K562 (cell line): ENCODE measurements at regions not wholly inside any gene's neighbourhood (a gene's known extent, or its start where the extent isn't known, plus 50 kb on each side); places are given as distances from the start of the nearest gene placed in this dataset.

Experiments
- ATAC-seq: fragments of 200-7000 bp; cut with Tn5 transposase; 3 replicates; pipeline ENCODE4 v1.9.1; 2020; ENCODE audit warnings: moderate library complexity
- BruUV-seq: library from RNA; stranded (reverse); fragments of 400-500 nt; replicated peaks from 2 replicates; lab custom pipeline; 2021; lab: Mats Ljungman, UMichigan
- CTCF ChIA-PET: fragments of 300-600 bp; formaldehyde crosslinking; extraction: SDS; loops from one replicate; lab custom pipeline; 2021; ENCODE audit warnings: low intra/inter-chr PET ratio; lab: Yijun Ruan, JAX
- POLR2A ChIA-PET: fragments of 300-600, 350-650 bp; sonication (Branson Sonifier 250); formaldehyde crosslinking; extraction: SDS; loops from one replicate; lab custom pipeline; 2021; ENCODE audit warnings: antibody characterized with exemption, inconsistent platforms; lab: Yijun Ruan, JAX
- DNase-seq, 4 experiments: peaks; one replicate each; pipeline versions ENCODE4 v3.0.0 to v3.0.0-alpha.2; 2011 to 2018; ENCODE audit warnings: low spot score in 3 of 4, mixed read lengths in 3 of 4; ENCODE audit errors: extremely low read depth in 1 of 4
- FAIRE-seq: peaks from 2 replicates; lab custom pipeline; 2011; peaks lifted over from hg19 to GRCh38; lab: Jason Lieb, UNC
- H2AFZ ChIP-seq: 2 replicates; pipeline ENCODE4 v1.6.0; 2011; ENCODE audit warnings: low read depth, low read length, control low read depth, inconsistent platforms
- H3K27ac ChIP-seq: fragments of 200-600 bp; 3 replicates; pipeline ENCODE4 v1.8.0; 2011; ENCODE audit warnings: low read depth, mild to moderate bottlenecking, control low read depth, inconsistent platforms, low read length, moderate library complexity, mixed read lengths; ENCODE audit errors: extremely low read depth
- H3K27me3 ChIP-seq, 2 experiments: fragments of 300-600 bp in 1 of 2; 2 replicates in 1 of 2; 3 replicates in 1 of 2; pipeline versions ENCODE4 v1.6.0 to v1.8.0; 2011; ENCODE audit warnings: inconsistent platforms in 2 of 2, low read length in 2 of 2, mild to moderate bottlenecking in 1 of 2, mixed read lengths in 1 of 2, moderate library complexity in 1 of 2; ENCODE audit not compliant: control insufficient read depth in 2 of 2, insufficient read depth in 2 of 2
- H3K36me3 ChIP-seq: fragments of 300-600 bp; 3 replicates; pipeline ENCODE4 v1.8.0; 2011; ENCODE audit warnings: mild to moderate bottlenecking, low read length, inconsistent platforms; ENCODE audit not compliant: control insufficient read depth, insufficient read depth
- H3K4me1 ChIP-seq, 2 experiments: fragments of 200-600 bp in 1 of 2; replicated peaks in 1 of 2; 2 replicates in 1 of 2; 3 replicates in 1 of 2; pipeline versions ENCODE4 v1.5.1 to v1.8.0; 2011; ENCODE audit warnings: inconsistent platforms in 2 of 2, low read length in 2 of 2, mild to moderate bottlenecking in 1 of 2, mixed read lengths in 1 of 2, moderate library complexity in 1 of 2; ENCODE audit not compliant: control insufficient read depth in 2 of 2, insufficient read depth in 2 of 2
- H3K4me2 ChIP-seq: 2 replicates; pipeline ENCODE4 v1.6.1; 2011; ENCODE audit warnings: low read length, control low read depth, inconsistent platforms, mixed read lengths; ENCODE audit not compliant: insufficient read depth
- H3K4me3 ChIP-seq: fragments of 200-600 bp; sonication (generic), shearing (Covaris generic); 2 replicates; pipeline ENCODE4 v1.5.1; 2016; ENCODE audit warnings: control low read depth, inconsistent platforms
- H3K79me2 ChIP-seq: fragments of 200-600 bp; 3 replicates; pipeline ENCODE4 v1.8.0; 2011; ENCODE audit warnings: low read length, inconsistent platforms; ENCODE audit not compliant: control insufficient read depth, insufficient read depth
- H3K9ac ChIP-seq, 2 experiments: 2 replicates each; pipeline versions ENCODE4 v1.6.0 to v1.6.1; 2011; ENCODE audit warnings: low read depth in 2 of 2, low read length in 2 of 2, control low read depth in 1 of 2, inconsistent platforms in 1 of 2, mild to moderate bottlenecking in 1 of 2, mixed read lengths in 1 of 2; ENCODE audit not compliant: insufficient read depth in 1 of 2
- H3K9me1 ChIP-seq: one replicate; pipeline ENCODE4 v1.6.0; 2011; ENCODE audit warnings: inconsistent platforms, mild to moderate bottlenecking, low read length, moderate library complexity; ENCODE audit not compliant: control insufficient read depth, insufficient read depth
- H3K9me3 ChIP-seq: replicated peaks from 2 replicates; pipeline ENCODE4 v1.5.1; 2011; ENCODE audit warnings: low read depth, low read length, inconsistent platforms; ENCODE audit not compliant: control insufficient read depth, insufficient read depth
- H4K20me1 ChIP-seq: replicated peaks from 2 replicates; pipeline ENCODE4 v1.6.1; 2011; ENCODE audit warnings: low read length, inconsistent platforms, mixed read lengths; ENCODE audit not compliant: control insufficient read depth, insufficient read depth
- CAMTA2 ChIP-seq: fragments of 250-450 bp; sonication (Bioruptor Pico); conservative IDR thresholded peaks from 2 replicates; pipeline ENCODE4 v1.5.1; 2022
- ESRRA ChIP-seq: fragments of 450-650 bp; IDR thresholded peaks from 2 replicates; pipeline ENCODE4 v1.6.1; 2014; ENCODE audit warnings: low read depth, mild to moderate bottlenecking, moderate library complexity, borderline replicate concordance
- ETV1 ChIP-seq: fragments of 450-650 bp; conservative IDR thresholded peaks from 2 replicates; pipeline ENCODE4 v1.6.1; 2016; ENCODE audit warnings: missing genetic modification characterization, control low read depth, low read depth, missing compliant biosample characterization
- FOXJ3 ChIP-seq: sonication (generic); formaldehyde crosslinking; IDR thresholded peaks from 2 replicates; pipeline ENCODE4 v1.4.0; 2020; ENCODE audit warnings: mild to moderate bottlenecking, missing genetic modification reagents
- KAT2B ChIP-seq: IDR thresholded peaks from one replicate; pipeline ENCODE4 v1.6.1; 2012; ENCODE audit warnings: low read depth, mild to moderate bottlenecking, control low read depth, inconsistent platforms, low read length, moderate library complexity
- NCOA4 ChIP-seq: fragments of 450-650 bp; IDR thresholded peaks from 2 replicates; pipeline ENCODE4 v1.6.1; 2018; ENCODE audit warnings: mild to moderate bottlenecking; ENCODE audit not compliant: partially characterized antibody
- PBX2 ChIP-seq, 2 experiments: IDR thresholded peaks in 1 of 2; conservative IDR thresholded peaks in 1 of 2; 2 replicates each; pipeline ENCODE4 v1.6.1; 2016; ENCODE audit warnings: low read depth in 2 of 2, mild to moderate bottlenecking in 1 of 2, missing compliant biosample characterization in 1 of 2, missing genetic modification characterization in 1 of 2, moderate library complexity in 1 of 2
- PML ChIP-seq: IDR thresholded peaks from 2 replicates; pipeline ENCODE4 v1.6.1; 2012; ENCODE audit warnings: low read length, inconsistent platforms
- RB1 ChIP-seq: fragments of 450-650 bp; IDR thresholded peaks from 2 replicates; pipeline ENCODE4 v1.6.1; 2017; ENCODE audit warnings: low read depth, mild to moderate bottlenecking
- RBM17 ChIP-seq: fragments of 200-400 bp; formaldehyde crosslinking; IDR thresholded peaks from 2 replicates; pipeline ENCODE4 v1.6.1; 2017; ENCODE audit warnings: low read depth, mild to moderate bottlenecking, low read length, borderline replicate concordance
- RFX7 ChIP-seq: fragments of 250-450 bp; sonication (Bioruptor Pico); IDR thresholded peaks from 2 replicates; pipeline ENCODE4 v1.5.1; 2021; ENCODE audit warnings: mild to moderate bottlenecking
- USF1 ChIP-seq: sonication (generic); formaldehyde crosslinking; IDR thresholded peaks from 2 replicates; pipeline ENCODE4 v1.9.0; 2022; ENCODE audit warnings: mild to moderate bottlenecking, missing genetic modification reagents
- WHSC1 ChIP-seq: IDR thresholded peaks from one replicate; pipeline ENCODE4 v1.6.1; 2012; ENCODE audit warnings: low read length, control low read depth, inconsistent platforms
- XRCC3 ChIP-seq: fragments of 450-650 bp; IDR thresholded peaks from 2 replicates; pipeline ENCODE4 v1.6.1; 2017; ENCODE audit warnings: mild to moderate bottlenecking, moderate library complexity
- WGBS: fragments of 100-300 bp; shearing (Covaris generic); methylation state at CpG from one replicate; pipeline ENCODE4 v1.1.6; 2016; ENCODE audit warnings: low coverage, mixed read lengths; ENCODE audit not compliant: insufficient coverage; ENCODE audit errors: missing lambda C conversion rate; 5-methylcytosine and 5-hydroxymethylcytosine counted together
- in situ Hi-C: fragments of 300-500 bp; cut with MboI; formaldehyde crosslinking; loops from 4 replicates; pipeline ENCODE4 v1.15.0; 2018; ENCODE audit warnings: inconsistent platforms, mixed read lengths
- intact Hi-C: fragments of 100-400 bp; cut with micrococcal nuclease; formaldehyde crosslinking; loops from 2 replicates; pipeline ENCODE4 v1.14.2; 2022
- TF ChIP-seq, protein P1 (sequence below), 2 experiments: IDR thresholded peaks; 2 replicates each; pipeline ENCODE4 v1.6.1; 2012; ENCODE audit warnings: improper control_type of control experiment in 2 of 2, low read depth in 2 of 2, low read length in 2 of 2, borderline replicate concordance in 1 of 2

DNA sequence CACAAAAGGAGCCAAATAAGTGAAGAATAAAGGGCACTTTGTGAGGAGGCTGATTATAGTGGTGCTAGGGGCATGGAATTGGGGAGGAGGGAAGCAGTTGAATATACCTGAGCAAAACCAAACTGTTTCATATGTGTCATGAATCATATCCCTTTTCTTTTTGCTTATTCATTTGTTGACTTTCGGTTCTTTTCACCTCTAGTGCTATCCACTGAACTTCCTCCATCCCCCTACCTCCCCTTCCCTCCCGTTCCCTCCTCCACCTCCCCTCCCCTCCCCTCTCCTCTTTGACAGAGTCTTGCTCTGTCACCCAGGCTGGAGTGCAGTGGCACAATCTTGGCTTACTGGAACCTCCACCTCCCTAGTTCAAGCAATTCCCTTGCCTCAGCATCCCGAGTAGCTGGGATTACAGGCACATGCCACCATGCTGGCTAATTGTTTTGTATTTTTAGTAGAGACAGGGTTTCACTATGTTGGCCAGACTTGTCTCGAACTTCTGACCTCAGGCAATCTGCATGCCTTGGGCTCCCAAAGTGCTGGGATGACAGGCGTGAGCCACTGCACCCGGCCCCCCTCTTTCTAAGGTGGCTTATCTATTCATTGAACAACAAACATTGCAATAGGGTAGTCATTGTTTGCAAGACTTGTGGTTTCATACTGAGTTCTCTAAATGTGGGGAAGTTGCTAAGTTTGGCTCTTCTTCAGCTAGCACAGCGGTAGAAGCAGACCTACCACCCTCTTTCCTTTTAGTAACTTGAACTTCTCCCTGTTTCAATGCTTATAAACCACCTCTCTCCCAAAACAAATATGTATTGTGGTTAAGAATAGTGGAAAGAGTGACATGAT lies 150.4 kb upstream of the PRPS1L1 start:
- ATAC-seq (peak; percentile 79), DNase-seq (peak; percentile 53 to 88 (median 72)), FAIRE-seq (peak; percentile 90)
- Histone ChIP-seq H3K79me2 (no peaks in the 10 kb centered on the region), H3K4me2 (peak overlapping the region; percentile 56), H3K9me3 (0 out of 2 replicates have a peak, but pooled peaks cover 1% of the 10 kb centered on the region), H3K27ac (peak overlapping the region; percentile 88), H3K27me3 (no peaks in the 10 kb centered on the region), H3K36me3 (no peaks in the 10 kb centered on the region; the same call in 2 of the 3 replicates), H3K9ac (peak overlapping the region in 1 of 2 experiments; percentile 64; a peak in 3 of 4 replicates), H3K4me3 (no peak overlapping the region), H4K20me1 (no peaks in the 10 kb centered on the region), H3K9me1 (no peaks in the 10 kb centered on the region), H2AFZ (peak overlapping the region; percentile 85), H3K4me1 (peaks cover 13 to 49% of the 10 kb centered on the region in 2 experiments)
- intact Hi-C loops: loop anchor here (5.0 kb wide), 4 partner anchors 34 to 144 kb away; no protein-coding TSS in a partner anchor
- ChIA-PET POLR2A (interaction anchor here (0.9 to 1.5 kb wide), 5 partner anchors 11 to 34 kb away, joined by 3 to 8 read pairs (median 3); no protein-coding TSS in a partner anchor), CTCF (no interaction called here)
- in situ Hi-C loops: no loop called here
- no TSS peak for BruUV-seq
- 0% methylated on average over 4 of the region's 7 CpGs for WGBS
- TF ChIP-seq USF1 (no peak), RFX7 (CRISPR knock-in tag) (no peak), PML (peak; percentile 26; the same call in 1 of the 2 replicates), FOXJ3 (no peak), XRCC3 (no peak), PBX2 (CRISPR knock-in tag; IDR thresholded peaks at IDR 0.05; ENCODE audit: low read depth) (no peak), PBX2 (tag; conservative IDR thresholded peaks at IDR 0.05; ENCODE audit: low read depth) (peak; percentile 60), ETV1 (tag) (no peak), RBM17 (no peak), RB1 (no peak), CAMTA2 (CRISPR knock-in tag) (no peak), WHSC1 (no peak), NCOA4 (no peak), KAT2B (no peak), ESRRA (peak; percentile 89; the same call in 1 of the 2 replicates)
- TF ChIP-seq, protein P1, sequence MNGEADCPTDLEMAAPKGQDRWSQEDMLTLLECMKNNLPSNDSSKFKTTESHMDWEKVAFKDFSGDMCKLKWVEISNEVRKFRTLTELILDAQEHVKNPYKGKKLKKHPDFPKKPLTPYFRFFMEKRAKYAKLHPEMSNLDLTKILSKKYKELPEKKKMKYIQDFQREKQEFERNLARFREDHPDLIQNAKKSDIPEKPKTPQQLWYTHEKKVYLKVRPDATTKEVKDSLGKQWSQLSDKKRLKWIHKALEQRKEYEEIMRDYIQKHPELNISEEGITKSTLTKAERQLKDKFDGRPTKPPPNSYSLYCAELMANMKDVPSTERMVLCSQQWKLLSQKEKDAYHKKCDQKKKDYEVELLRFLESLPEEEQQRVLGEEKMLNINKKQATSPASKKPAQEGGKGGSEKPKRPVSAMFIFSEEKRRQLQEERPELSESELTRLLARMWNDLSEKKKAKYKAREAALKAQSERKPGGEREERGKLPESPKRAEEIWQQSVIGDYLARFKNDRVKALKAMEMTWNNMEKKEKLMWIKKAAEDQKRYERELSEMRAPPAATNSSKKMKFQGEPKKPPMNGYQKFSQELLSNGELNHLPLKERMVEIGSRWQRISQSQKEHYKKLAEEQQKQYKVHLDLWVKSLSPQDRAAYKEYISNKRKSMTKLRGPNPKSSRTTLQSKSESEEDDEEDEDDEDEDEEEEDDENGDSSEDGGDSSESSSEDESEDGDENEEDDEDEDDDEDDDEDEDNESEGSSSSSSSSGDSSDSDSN (IDR thresholded peaks at IDR 0.05; ENCODE audit: borderline replicate concordance in 1 of 2, low read depth in 2 of 2, low read length in 2 of 2): no peak
